ENCODE measurements at regions not wholly inside any gene's neighbourhood (a gene's known extent, or its start where the extent isn't known, plus 50 kb on each side); places are given as distances from the start of the nearest gene placed in this dataset.

DNA sequence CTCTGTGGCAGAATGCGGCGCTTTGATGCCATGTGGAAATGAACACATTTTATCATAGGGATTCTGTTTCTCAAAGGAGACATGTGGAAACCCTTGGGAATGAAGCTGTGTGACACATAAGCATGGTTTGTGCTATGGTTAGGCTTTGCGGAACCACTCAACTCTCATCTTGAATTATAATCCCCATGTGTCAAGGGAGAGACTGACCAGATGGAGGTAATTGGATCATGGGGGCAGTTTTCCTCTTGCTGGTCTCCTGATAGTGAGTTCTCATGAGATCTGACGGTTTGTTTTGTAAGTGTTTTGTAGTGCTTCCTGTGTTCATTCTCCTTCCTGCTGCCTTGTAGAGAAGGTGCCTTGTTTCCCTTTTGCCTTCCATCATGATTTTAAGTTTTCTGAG lies 1109.2 kb upstream of the ALCAM start:
- TF ChIP-seq, protein P1, sequence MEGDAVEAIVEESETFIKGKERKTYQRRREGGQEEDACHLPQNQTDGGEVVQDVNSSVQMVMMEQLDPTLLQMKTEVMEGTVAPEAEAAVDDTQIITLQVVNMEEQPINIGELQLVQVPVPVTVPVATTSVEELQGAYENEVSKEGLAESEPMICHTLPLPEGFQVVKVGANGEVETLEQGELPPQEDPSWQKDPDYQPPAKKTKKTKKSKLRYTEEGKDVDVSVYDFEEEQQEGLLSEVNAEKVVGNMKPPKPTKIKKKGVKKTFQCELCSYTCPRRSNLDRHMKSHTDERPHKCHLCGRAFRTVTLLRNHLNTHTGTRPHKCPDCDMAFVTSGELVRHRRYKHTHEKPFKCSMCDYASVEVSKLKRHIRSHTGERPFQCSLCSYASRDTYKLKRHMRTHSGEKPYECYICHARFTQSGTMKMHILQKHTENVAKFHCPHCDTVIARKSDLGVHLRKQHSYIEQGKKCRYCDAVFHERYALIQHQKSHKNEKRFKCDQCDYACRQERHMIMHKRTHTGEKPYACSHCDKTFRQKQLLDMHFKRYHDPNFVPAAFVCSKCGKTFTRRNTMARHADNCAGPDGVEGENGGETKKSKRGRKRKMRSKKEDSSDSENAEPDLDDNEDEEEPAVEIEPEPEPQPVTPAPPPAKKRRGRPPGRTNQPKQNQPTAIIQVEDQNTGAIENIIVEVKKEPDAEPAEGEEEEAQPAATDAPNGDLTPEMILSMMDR (IDR thresholded peaks at IDR 0.05; ENCODE audit: insufficient read depth, low read length), result no peak
- TF ChIP-seq, protein P2, sequence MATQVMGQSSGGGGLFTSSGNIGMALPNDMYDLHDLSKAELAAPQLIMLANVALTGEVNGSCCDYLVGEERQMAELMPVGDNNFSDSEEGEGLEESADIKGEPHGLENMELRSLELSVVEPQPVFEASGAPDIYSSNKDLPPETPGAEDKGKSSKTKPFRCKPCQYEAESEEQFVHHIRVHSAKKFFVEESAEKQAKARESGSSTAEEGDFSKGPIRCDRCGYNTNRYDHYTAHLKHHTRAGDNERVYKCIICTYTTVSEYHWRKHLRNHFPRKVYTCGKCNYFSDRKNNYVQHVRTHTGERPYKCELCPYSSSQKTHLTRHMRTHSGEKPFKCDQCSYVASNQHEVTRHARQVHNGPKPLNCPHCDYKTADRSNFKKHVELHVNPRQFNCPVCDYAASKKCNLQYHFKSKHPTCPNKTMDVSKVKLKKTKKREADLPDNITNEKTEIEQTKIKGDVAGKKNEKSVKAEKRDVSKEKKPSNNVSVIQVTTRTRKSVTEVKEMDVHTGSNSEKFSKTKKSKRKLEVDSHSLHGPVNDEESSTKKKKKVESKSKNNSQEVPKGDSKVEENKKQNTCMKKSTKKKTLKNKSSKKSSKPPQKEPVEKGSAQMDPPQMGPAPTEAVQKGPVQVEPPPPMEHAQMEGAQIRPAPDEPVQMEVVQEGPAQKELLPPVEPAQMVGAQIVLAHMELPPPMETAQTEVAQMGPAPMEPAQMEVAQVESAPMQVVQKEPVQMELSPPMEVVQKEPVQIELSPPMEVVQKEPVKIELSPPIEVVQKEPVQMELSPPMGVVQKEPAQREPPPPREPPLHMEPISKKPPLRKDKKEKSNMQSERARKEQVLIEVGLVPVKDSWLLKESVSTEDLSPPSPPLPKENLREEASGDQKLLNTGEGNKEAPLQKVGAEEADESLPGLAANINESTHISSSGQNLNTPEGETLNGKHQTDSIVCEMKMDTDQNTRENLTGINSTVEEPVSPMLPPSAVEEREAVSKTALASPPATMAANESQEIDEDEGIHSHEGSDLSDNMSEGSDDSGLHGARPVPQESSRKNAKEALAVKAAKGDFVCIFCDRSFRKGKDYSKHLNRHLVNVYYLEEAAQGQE (IDR thresholded peaks at IDR 0.05; ENCODE audit: insufficient replicate concordance, low read depth), result no peak
- no peak for TF ChIP-seq POLR2AphosphoS5 (IDR thresholded peaks at IDR 0.05; ENCODE audit: low read depth)

All from HL-60 (cell line).